ENCODE measurements at regions not wholly inside any gene's neighbourhood (a gene's known extent, or its start where the extent isn't known, plus 50 kb on each side); places are given as distances from the start of the nearest gene placed in this dataset.

GRCh38 chr16:80174416-80174815 is 366.4 kb upstream of the DYNLRB2 start:
- TF ChIP-seq POLR2A (IDR thresholded peaks at IDR 0.05) = no peak
- TF ChIP-seq, protein P1, sequence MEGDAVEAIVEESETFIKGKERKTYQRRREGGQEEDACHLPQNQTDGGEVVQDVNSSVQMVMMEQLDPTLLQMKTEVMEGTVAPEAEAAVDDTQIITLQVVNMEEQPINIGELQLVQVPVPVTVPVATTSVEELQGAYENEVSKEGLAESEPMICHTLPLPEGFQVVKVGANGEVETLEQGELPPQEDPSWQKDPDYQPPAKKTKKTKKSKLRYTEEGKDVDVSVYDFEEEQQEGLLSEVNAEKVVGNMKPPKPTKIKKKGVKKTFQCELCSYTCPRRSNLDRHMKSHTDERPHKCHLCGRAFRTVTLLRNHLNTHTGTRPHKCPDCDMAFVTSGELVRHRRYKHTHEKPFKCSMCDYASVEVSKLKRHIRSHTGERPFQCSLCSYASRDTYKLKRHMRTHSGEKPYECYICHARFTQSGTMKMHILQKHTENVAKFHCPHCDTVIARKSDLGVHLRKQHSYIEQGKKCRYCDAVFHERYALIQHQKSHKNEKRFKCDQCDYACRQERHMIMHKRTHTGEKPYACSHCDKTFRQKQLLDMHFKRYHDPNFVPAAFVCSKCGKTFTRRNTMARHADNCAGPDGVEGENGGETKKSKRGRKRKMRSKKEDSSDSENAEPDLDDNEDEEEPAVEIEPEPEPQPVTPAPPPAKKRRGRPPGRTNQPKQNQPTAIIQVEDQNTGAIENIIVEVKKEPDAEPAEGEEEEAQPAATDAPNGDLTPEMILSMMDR (IDR thresholded peaks at IDR 0.05) = no peak
- TF ChIP-seq POLR2AphosphoS5 (IDR thresholded peaks at IDR 0.05) = no peak
